MM.1S (cell line): ENCODE measurements at regions not wholly inside any gene's neighbourhood (a gene's known extent, or its start where the extent isn't known, plus 50 kb on each side); places are given as distances from the start of the nearest gene placed in this dataset.

Experiments used
- DNase-seq: peaks from one replicate; pipeline ENCODE4 v3.0.0-alpha.2; 2015
- H2AFZ ChIP-seq: fragments of 300-600 bp; sonication (generic); 2 replicates; pipeline ENCODE4 v1.6.0; 2016; ENCODE audit warnings: antibody characterized with exemption, low read length
- H3F3A ChIP-seq: fragments of 300-600 bp; sonication (generic); 2 replicates; pipeline ENCODE4 v1.6.1; 2016; ENCODE audit warnings: mild to moderate bottlenecking, antibody characterized with exemption, low read length, moderate library complexity, mixed read lengths; ENCODE audit not compliant: insufficient read depth
- H3K27ac ChIP-seq: fragments of 300-600 bp; sonication (generic); 2 replicates; pipeline ENCODE4 v1.5.1; 2016; ENCODE audit warnings: mild to moderate bottlenecking, low read length
- H3K27me3 ChIP-seq: fragments of 300-600 bp; sonication (generic); replicated peaks from 2 replicates; pipeline ENCODE4 v1.6.0; 2016; ENCODE audit warnings: low read length; ENCODE audit not compliant: insufficient read depth
- H3K36me3 ChIP-seq: fragments of 300-600 bp; sonication (generic); replicated peaks from 2 replicates; pipeline ENCODE4 v1.6.1; 2016; ENCODE audit warnings: mild to moderate bottlenecking, low read length, mixed read lengths; ENCODE audit not compliant: insufficient read depth
- H3K4me1 ChIP-seq: fragments of 300-600 bp; sonication (generic); 2 replicates; pipeline ENCODE4 v1.6.1; 2016; ENCODE audit warnings: low read length, mixed read lengths
- H3K4me2 ChIP-seq: fragments of 300-600 bp; sonication (generic); 2 replicates; pipeline ENCODE4 v1.6.0; 2016; ENCODE audit warnings: low read depth, low read length
- H3K4me3 ChIP-seq: fragments of 300-600 bp; sonication (generic); 2 replicates; pipeline ENCODE4 v1.5.1; 2016; ENCODE audit warnings: low read length, mixed read lengths
- H3K79me2 ChIP-seq: fragments of 300-600 bp; sonication (generic); 2 replicates; pipeline ENCODE4 v1.6.1; 2016; ENCODE audit warnings: mixed run types, low read length, mixed read lengths
- H3K9ac ChIP-seq: fragments of 300-600 bp; sonication (generic); 2 replicates; pipeline ENCODE4 v1.6.1; 2016; ENCODE audit warnings: low read length, mixed read lengths
- H3K9me2 ChIP-seq: fragments of 300-600 bp; sonication (generic); replicated peaks from 2 replicates; pipeline ENCODE4 v1.6.1; 2016; ENCODE audit warnings: mild to moderate bottlenecking, low read length, mixed read lengths; ENCODE audit not compliant: insufficient read depth
- H3K9me3 ChIP-seq: fragments of 300-600 bp; sonication (generic); replicated peaks from 2 replicates; pipeline ENCODE4 v1.6.1; 2016; ENCODE audit warnings: mild to moderate bottlenecking, low read length, mixed read lengths; ENCODE audit not compliant: insufficient read depth
- H4K20me1 ChIP-seq: fragments of 300-600 bp; sonication (generic); 2 replicates; pipeline ENCODE4 v1.6.1; 2016; ENCODE audit warnings: mild to moderate bottlenecking, low read length, moderate library complexity, mixed read lengths; ENCODE audit not compliant: insufficient read depth
- EZH2 ChIP-seq: fragments of 300-600 bp; sonication (generic); optimal IDR thresholded peaks from 2 replicates; pipeline ENCODE3; 2017; ENCODE audit warnings: low read depth, mild to moderate bottlenecking, antibody characterized with exemption, low read length, mixed read lengths
- EZH2phosphoT487 ChIP-seq: fragments of 300-600 bp; sonication (generic); IDR thresholded peaks from 2 replicates; pipeline ENCODE4 v1.6.1; 2018; ENCODE audit warnings: antibody characterized with exemption, low read length
- TF ChIP-seq, protein P1 (sequence below): fragments of 300-600 bp; sonication (generic); IDR thresholded peaks from 2 replicates; pipeline ENCODE4 v1.5.1; 2016; ENCODE audit warnings: antibody characterized with exemption, low read length, mixed read lengths

DNA sequence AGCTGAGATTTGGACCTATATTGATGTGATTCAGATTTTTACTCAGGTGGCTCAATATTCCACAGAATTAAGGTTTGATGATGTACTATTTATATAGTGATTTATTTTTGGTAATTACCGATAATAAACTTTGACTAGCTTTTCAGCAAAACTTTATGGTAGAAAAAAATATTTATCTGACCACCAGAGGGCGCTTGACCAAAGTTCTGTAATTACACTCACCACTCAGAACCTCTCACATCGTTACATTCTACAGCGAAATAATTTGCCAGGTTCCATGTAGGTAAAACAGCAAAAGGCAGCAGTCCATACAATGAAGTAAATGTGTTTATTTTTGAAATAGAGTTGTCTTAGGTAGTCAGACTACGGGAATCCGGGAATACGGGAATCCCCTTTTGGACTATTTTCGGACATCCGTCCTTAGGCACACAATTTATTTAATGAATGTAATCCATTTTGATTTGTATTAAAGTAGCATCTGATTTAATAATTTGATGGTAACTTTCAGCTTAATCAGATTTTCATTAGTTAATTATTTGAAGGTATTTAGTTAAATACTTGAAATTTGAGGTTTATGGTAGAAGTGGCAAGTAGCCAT is 143.0 kb upstream of the DDHD1 start:
- H3K9me3 ChIP-seq: no peaks in the 10 kb centered on the region
- peak; percentile 25 for DNase-seq
- TF ChIP-seq, protein P1, sequence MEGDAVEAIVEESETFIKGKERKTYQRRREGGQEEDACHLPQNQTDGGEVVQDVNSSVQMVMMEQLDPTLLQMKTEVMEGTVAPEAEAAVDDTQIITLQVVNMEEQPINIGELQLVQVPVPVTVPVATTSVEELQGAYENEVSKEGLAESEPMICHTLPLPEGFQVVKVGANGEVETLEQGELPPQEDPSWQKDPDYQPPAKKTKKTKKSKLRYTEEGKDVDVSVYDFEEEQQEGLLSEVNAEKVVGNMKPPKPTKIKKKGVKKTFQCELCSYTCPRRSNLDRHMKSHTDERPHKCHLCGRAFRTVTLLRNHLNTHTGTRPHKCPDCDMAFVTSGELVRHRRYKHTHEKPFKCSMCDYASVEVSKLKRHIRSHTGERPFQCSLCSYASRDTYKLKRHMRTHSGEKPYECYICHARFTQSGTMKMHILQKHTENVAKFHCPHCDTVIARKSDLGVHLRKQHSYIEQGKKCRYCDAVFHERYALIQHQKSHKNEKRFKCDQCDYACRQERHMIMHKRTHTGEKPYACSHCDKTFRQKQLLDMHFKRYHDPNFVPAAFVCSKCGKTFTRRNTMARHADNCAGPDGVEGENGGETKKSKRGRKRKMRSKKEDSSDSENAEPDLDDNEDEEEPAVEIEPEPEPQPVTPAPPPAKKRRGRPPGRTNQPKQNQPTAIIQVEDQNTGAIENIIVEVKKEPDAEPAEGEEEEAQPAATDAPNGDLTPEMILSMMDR: peak; percentile 50
- TF ChIP-seq EZH2: no peak
- TF ChIP-seq EZH2phosphoT487: no peak

DNA sequence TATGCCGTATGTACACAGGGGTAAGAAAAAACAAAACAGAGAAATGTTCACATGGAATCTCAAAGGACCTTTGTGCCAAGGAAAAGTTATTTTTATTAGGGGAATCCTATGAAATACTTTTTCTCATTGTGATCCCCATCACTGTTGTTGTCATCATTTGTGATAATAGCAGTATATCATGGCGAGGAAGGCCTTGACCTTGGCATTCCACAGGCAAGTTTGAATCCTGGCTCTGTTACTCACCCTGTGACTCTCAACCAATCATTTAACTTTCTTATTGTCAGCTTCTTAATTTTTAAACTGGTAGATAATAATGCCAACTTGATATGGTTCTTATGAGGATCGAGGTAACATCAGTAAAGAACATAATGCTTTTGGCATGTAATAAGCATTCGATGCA is 142.2 kb upstream of the DDHD1 start:
- no peaks in the 10 kb centered on the region for H3K4me1 ChIP-seq
- no peaks in the 10 kb centered on the region for H3K9me3 ChIP-seq
- no peaks in the 10 kb centered on the region for H3K36me3 ChIP-seq
- no peaks in the 10 kb centered on the region for H3K27me3 ChIP-seq
- DNase-seq: no peak
- TF ChIP-seq, protein P1: no peak
- TF ChIP-seq EZH2: no peak
- no peak for TF ChIP-seq EZH2phosphoT487
- no peak overlapping the region for H3K4me3 ChIP-seq
- no peak overlapping the region for H3K4me2 ChIP-seq
- H3K79me2 ChIP-seq: no peaks in the 10 kb centered on the region
- no peak overlapping the region for H2AFZ ChIP-seq
- H4K20me1 ChIP-seq: no peaks in the 10 kb centered on the region
- no peak overlapping the region for H3K27ac ChIP-seq
- no peaks in the 10 kb centered on the region for H3K9me2 ChIP-seq
- H3K9ac ChIP-seq: no peak overlapping the region
- no peaks in the 10 kb centered on the region for H3F3A ChIP-seq

More for the DNA sequence above, 143.0 kb upstream of the DDHD1 start:
- no peaks in the 10 kb centered on the region for H3K36me3 ChIP-seq
- H3K9me2 ChIP-seq: no peaks in the 10 kb centered on the region
- H2AFZ ChIP-seq: no peak overlapping the region
- H4K20me1 ChIP-seq: no peaks in the 10 kb centered on the region
- no peaks in the 10 kb centered on the region for H3K27me3 ChIP-seq
- H3K4me3 ChIP-seq: no peak overlapping the region
- no peaks in the 10 kb centered on the region for H3K79me2 ChIP-seq
- H3K4me2 ChIP-seq: no peak overlapping the region
- no peaks in the 10 kb centered on the region for H3K4me1 ChIP-seq
- no peak overlapping the region for H3K9ac ChIP-seq
- no peak overlapping the region for H3K27ac ChIP-seq
- H3F3A ChIP-seq: no peaks in the 10 kb centered on the region

DNA sequence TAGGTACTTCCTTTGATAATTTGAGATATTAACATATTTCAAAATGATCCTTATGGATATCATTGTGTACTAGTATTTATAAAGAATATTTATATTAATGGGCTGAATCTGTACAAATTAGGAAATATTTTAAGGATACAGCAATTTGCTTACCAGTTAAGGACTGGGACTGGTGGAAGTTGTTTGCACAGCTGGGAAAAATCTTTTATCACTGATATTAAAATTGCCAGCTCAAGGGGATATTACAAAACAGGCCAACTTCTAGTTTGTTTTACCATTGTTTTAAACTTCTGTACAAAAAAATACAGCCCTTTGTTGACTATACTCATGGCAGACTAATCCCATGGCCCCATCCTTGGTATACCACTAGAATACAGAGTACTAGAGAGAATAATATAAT is 133.2 kb upstream of the DDHD1 start:
- TF ChIP-seq, protein P1: no peak
- TF ChIP-seq EZH2phosphoT487 (no peak), EZH2 (no peak)
- no peaks in the 10 kb centered on the region for H3K27me3 ChIP-seq
- H3K9ac ChIP-seq: no peak overlapping the region
- H3F3A ChIP-seq: no peaks in the 10 kb centered on the region
- no peak overlapping the region for H3K27ac ChIP-seq
- H3K4me3 ChIP-seq: no peak overlapping the region
- no peaks in the 10 kb centered on the region for H3K36me3 ChIP-seq
- H3K4me1 ChIP-seq: no peaks in the 10 kb centered on the region
- DNase-seq: no peak
- no peaks in the 10 kb centered on the region for H3K9me2 ChIP-seq
- H3K79me2 ChIP-seq: no peaks in the 10 kb centered on the region
- no peaks in the 10 kb centered on the region for H3K9me3 ChIP-seq
- H4K20me1 ChIP-seq: no peaks in the 10 kb centered on the region
- H2AFZ ChIP-seq: no peak overlapping the region
- H3K4me2 ChIP-seq: no peak overlapping the region
